ENCODE measurements at regions not wholly inside any gene's neighbourhood (a gene's known extent, or its start where the extent isn't known, plus 50 kb on each side); places are given as distances from the start of the nearest gene placed in this dataset.

DNA sequence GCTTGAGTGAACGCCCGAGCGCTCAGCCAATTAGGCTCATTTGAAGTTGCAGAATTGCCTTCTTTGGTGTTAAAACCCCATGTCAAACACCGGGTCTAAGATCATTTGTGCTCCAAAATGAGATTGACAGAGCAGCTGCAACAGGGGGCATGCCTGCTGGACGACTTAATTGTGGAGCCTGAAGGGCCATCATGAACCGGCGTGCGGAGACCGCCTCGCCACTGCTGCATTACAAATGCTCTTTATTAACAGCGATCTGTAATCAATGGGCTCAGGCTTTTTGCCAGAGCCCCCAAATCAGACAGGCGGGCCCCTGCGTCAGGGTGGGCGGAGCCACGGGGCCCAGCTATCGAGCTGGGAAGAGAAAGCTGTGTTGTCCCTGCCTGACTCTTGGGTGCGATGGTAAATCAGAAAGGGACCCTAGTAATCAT, 183.2 kb downstream of the SIM1 start:
- no peak overlapping the region for H3K27ac ChIP-seq (ENCODE audit: low read length)
- no peaks in the 10 kb centered on the region for H3K36me3 ChIP-seq (ENCODE audit: insufficient read depth, low read length)
- H3K79me2 ChIP-seq (ENCODE audit: low read length) = no peaks in the 10 kb centered on the region
- H3K9ac ChIP-seq (ENCODE audit: low read length) = no peak overlapping the region
- no peak overlapping the region for H3K4me3 ChIP-seq (ENCODE audit: low read length)
- H3K4me2 ChIP-seq (ENCODE audit: low read depth, low read length, poor library complexity, severe bottlenecking) = no peak overlapping the region
- no peaks in the 10 kb centered on the region for H3K9me2 ChIP-seq (replicated peaks; ENCODE audit: insufficient read depth, low read length)
- no peak for DNase-seq
- H3K27me3 ChIP-seq (ENCODE audit: low read length) = no peaks in the 10 kb centered on the region
- H4K20me1 ChIP-seq (ENCODE audit: insufficient read depth, low read depth, low read length) = no peaks in the 10 kb centered on the region
- H3K9me3 ChIP-seq (ENCODE audit: low read length) = no peaks in the 10 kb centered on the region
- H3K4me1 ChIP-seq (ENCODE audit: low read length) = no peaks in the 10 kb centered on the region
- H2AFZ ChIP-seq (ENCODE audit: low read length) = no peak overlapping the region

DNA sequence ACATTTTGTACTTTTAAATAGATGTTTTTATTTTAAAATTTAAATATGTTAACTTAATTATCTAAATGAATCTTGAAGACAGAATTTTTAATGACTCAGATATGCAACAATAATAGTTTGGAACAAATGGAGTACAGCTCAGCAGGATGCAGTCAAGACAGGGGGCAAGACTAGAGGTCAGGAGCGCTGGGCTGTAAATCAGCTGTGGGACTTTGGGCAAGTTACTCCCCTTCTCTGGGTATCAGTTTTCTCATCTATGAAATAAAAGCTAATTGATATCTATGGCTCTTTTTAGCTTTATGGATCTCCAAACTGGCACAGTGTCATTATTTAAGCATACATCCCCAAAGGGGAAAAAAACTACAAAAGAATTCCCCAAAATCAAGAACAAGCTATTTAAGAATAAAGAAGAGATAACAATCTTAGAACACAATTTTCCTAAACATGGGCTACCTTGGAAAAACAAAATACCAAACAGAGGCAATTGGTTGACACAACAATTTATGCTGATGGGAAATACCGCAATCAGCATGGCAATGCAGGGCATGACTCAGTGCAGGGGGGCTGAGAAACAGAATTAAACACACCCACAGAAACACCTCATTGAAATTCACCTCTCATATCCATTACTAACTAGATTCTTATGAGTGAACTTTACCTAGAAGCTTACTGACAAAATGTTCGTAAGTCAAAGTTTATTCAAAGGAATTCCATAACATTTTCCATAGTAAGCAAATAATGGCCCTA, 188.2 kb downstream of the SIM1 start:
- Histone ChIP-seq H3K36me3 (ENCODE audit: insufficient read depth, low read length) (no peaks in the 10 kb centered on the region), H3K9ac (ENCODE audit: low read length) (no peak overlapping the region), H3K9me3 (ENCODE audit: low read length) (no peaks in the 10 kb centered on the region), H3K27ac (ENCODE audit: low read length) (no peak overlapping the region), H3K4me1 (ENCODE audit: low read length) (no peaks in the 10 kb centered on the region), H2AFZ (ENCODE audit: low read length) (no peak overlapping the region), H3K4me3 (ENCODE audit: low read length) (no peak overlapping the region), H3K4me2 (ENCODE audit: low read depth, low read length, poor library complexity, severe bottlenecking) (no peak overlapping the region), H3K27me3 (ENCODE audit: low read length) (no peaks in the 10 kb centered on the region), H3K9me2 (replicated peaks; ENCODE audit: insufficient read depth, low read length) (no peaks in the 10 kb centered on the region), H3K79me2 (ENCODE audit: low read length) (no peaks in the 10 kb centered on the region), H4K20me1 (ENCODE audit: insufficient read depth, low read depth, low read length) (no peaks in the 10 kb centered on the region)
- DNase-seq = no peak

GRCh38 chr6:100274147-100274546, 190.6 kb downstream of the SIM1 start:
- H3K9me2 ChIP-seq (replicated peaks; ENCODE audit: insufficient read depth, low read length) = no peaks in the 10 kb centered on the region
- H4K20me1 ChIP-seq (ENCODE audit: insufficient read depth, low read depth, low read length) = no peaks in the 10 kb centered on the region
- no peaks in the 10 kb centered on the region for H3K36me3 ChIP-seq (ENCODE audit: insufficient read depth, low read length)
- H3K9me3 ChIP-seq (ENCODE audit: low read length) = no peaks in the 10 kb centered on the region
- no peaks in the 10 kb centered on the region for H3K27me3 ChIP-seq (ENCODE audit: low read length)
- no peaks in the 10 kb centered on the region for H3K79me2 ChIP-seq (ENCODE audit: low read length)
- DNase-seq = no peak
- no peaks in the 10 kb centered on the region for H3K4me1 ChIP-seq (ENCODE audit: low read length)
- H3K4me3 ChIP-seq (ENCODE audit: low read length) = no peak overlapping the region
- no peak overlapping the region for H3K27ac ChIP-seq (ENCODE audit: low read length)
- no peak overlapping the region for H3K9ac ChIP-seq (ENCODE audit: low read length)
- H3K4me2 ChIP-seq (ENCODE audit: low read depth, low read length, poor library complexity, severe bottlenecking) = no peak overlapping the region
- H2AFZ ChIP-seq (ENCODE audit: low read length) = no peak overlapping the region

- Histone ChIP-seq H3K9me2 (replicated peaks; ENCODE audit: insufficient read depth, low read length) (no peaks in the 10 kb centered on the region), H4K20me1 (ENCODE audit: insufficient read depth, low read depth, low read length) (no peaks in the 10 kb centered on the region), H3K4me3 (ENCODE audit: low read length) (no peak overlapping the region), H3K79me2 (ENCODE audit: low read length) (no peaks in the 10 kb centered on the region), H3K4me1 (ENCODE audit: low read length) (no peaks in the 10 kb centered on the region), H3K9me3 (ENCODE audit: low read length) (no peaks in the 10 kb centered on the region), H3K9ac (ENCODE audit: low read length) (no peak overlapping the region), H2AFZ (ENCODE audit: low read length) (no peak overlapping the region), H3K27ac (ENCODE audit: low read length) (no peak overlapping the region), H3K36me3 (ENCODE audit: insufficient read depth, low read length) (no peaks in the 10 kb centered on the region), H3K27me3 (ENCODE audit: low read length) (no peaks in the 10 kb centered on the region), H3K4me2 (ENCODE audit: low read depth, low read length, poor library complexity, severe bottlenecking) (no peak overlapping the region)
- no peak for DNase-seq
Observed at GRCh38 chr6:100271625-100272024, 193.1 kb downstream of the SIM1 start.

DNA sequence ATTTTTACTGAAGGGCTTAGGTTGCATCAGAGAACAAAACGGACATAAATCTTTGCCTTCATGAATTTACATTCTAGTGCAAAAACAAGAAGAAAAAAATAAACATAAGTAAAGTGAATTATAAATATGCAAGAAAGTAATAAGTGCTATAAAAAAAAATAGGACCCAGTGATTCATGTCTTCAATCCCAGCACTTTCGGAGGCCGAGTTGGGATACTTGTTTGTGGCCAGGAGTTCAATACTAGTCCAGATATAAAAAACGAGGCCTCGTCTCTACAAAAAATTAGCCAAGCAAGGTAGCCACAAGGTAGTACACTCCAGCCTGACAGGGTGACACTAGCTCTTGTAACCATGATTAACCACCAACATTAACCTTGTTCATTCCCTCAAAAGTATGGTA, 193.5 kb downstream of the SIM1 start:
- Histone ChIP-seq H3K27me3 (ENCODE audit: low read length) (no peaks in the 10 kb centered on the region), H2AFZ (ENCODE audit: low read length) (no peak overlapping the region), H3K9me2 (replicated peaks; ENCODE audit: insufficient read depth, low read length) (no peaks in the 10 kb centered on the region), H3K4me1 (ENCODE audit: low read length) (no peaks in the 10 kb centered on the region), H3K36me3 (ENCODE audit: insufficient read depth, low read length) (no peaks in the 10 kb centered on the region), H3K9ac (ENCODE audit: low read length) (no peak overlapping the region), H3K4me2 (ENCODE audit: low read depth, low read length, poor library complexity, severe bottlenecking) (no peak overlapping the region), H3K4me3 (ENCODE audit: low read length) (no peak overlapping the region), H3K9me3 (ENCODE audit: low read length) (no peaks in the 10 kb centered on the region), H3K79me2 (ENCODE audit: low read length) (no peaks in the 10 kb centered on the region), H3K27ac (ENCODE audit: low read length) (no peak overlapping the region), H4K20me1 (ENCODE audit: insufficient read depth, low read depth, low read length) (no peaks in the 10 kb centered on the region)
- DNase-seq = no peak

- no peak for DNase-seq
- H3K9me3 ChIP-seq (ENCODE audit: low read length) = no peaks in the 10 kb centered on the region
- no peaks in the 10 kb centered on the region for H3K4me1 ChIP-seq (ENCODE audit: low read length)
- no peak overlapping the region for H3K27ac ChIP-seq (ENCODE audit: low read length)
- no peaks in the 10 kb centered on the region for H3K9me2 ChIP-seq (replicated peaks; ENCODE audit: insufficient read depth, low read length)
- no peaks in the 10 kb centered on the region for H3K36me3 ChIP-seq (ENCODE audit: insufficient read depth, low read length)
- no peak overlapping the region for H3K4me2 ChIP-seq (ENCODE audit: low read depth, low read length, poor library complexity, severe bottlenecking)
- no peak overlapping the region for H2AFZ ChIP-seq (ENCODE audit: low read length)
- H3K4me3 ChIP-seq (ENCODE audit: low read length) = no peak overlapping the region
- no peaks in the 10 kb centered on the region for H3K27me3 ChIP-seq (ENCODE audit: low read length)
- H4K20me1 ChIP-seq (ENCODE audit: insufficient read depth, low read depth, low read length) = no peaks in the 10 kb centered on the region
- no peak overlapping the region for H3K9ac ChIP-seq (ENCODE audit: low read length)
- no peaks in the 10 kb centered on the region for H3K79me2 ChIP-seq (ENCODE audit: low read length)
Observed at GRCh38 chr6:100269189-100269588, 195.5 kb downstream of the SIM1 start.

DNA sequence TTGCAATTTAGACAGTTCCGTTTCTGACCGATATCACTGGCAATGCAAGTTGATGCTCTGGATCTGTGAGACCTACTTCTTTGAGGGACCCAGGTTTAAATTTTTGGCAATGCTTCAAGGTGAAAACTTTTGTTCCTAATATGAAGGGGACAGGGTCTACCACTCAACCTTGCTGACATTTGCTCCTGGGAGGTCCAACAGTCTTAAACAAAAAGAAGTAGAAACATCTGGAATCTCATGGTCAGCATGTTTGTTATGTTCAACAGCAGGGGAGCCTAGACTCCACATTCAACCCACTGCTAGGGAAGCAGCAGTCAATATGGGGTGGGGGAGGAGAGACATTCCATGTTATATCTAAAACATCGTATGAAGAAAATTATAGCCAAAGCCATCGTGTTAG, 196.4 kb downstream of the SIM1 start:
- H3K4me2 ChIP-seq (ENCODE audit: low read depth, low read length, poor library complexity, severe bottlenecking) = no peak overlapping the region
- H3K79me2 ChIP-seq (ENCODE audit: low read length) = no peaks in the 10 kb centered on the region
- H2AFZ ChIP-seq (ENCODE audit: low read length) = no peak overlapping the region
- H3K9ac ChIP-seq (ENCODE audit: low read length) = no peak overlapping the region
- no peak for DNase-seq
- no peak overlapping the region for H3K27ac ChIP-seq (ENCODE audit: low read length)
- H3K9me2 ChIP-seq (replicated peaks; ENCODE audit: insufficient read depth, low read length) = no peaks in the 10 kb centered on the region
- H4K20me1 ChIP-seq (ENCODE audit: insufficient read depth, low read depth, low read length) = no peaks in the 10 kb centered on the region
- no peaks in the 10 kb centered on the region for H3K9me3 ChIP-seq (ENCODE audit: low read length)
- H3K27me3 ChIP-seq (ENCODE audit: low read length) = no peaks in the 10 kb centered on the region
- no peak overlapping the region for H3K4me3 ChIP-seq (ENCODE audit: low read length)
- no peaks in the 10 kb centered on the region for H3K36me3 ChIP-seq (ENCODE audit: insufficient read depth, low read length)
- no peaks in the 10 kb centered on the region for H3K4me1 ChIP-seq (ENCODE audit: low read length)

GRCh38 chr6:100267721-100268123, 197.0 kb downstream of the SIM1 start:
- Histone ChIP-seq H3K4me3 (ENCODE audit: low read length) (no peak overlapping the region), H3K27me3 (ENCODE audit: low read length) (no peaks in the 10 kb centered on the region), H3K36me3 (ENCODE audit: insufficient read depth, low read length) (no peaks in the 10 kb centered on the region), H4K20me1 (ENCODE audit: insufficient read depth, low read depth, low read length) (no peaks in the 10 kb centered on the region), H3K4me2 (ENCODE audit: low read depth, low read length, poor library complexity, severe bottlenecking) (no peak overlapping the region), H3K79me2 (ENCODE audit: low read length) (no peaks in the 10 kb centered on the region), H2AFZ (ENCODE audit: low read length) (no peak overlapping the region), H3K4me1 (ENCODE audit: low read length) (no peaks in the 10 kb centered on the region), H3K9me3 (ENCODE audit: low read length) (no peaks in the 10 kb centered on the region), H3K9me2 (replicated peaks; ENCODE audit: insufficient read depth, low read length) (no peaks in the 10 kb centered on the region), H3K9ac (ENCODE audit: low read length) (no peak overlapping the region), H3K27ac (ENCODE audit: low read length) (no peak overlapping the region)
- no peak for DNase-seq

All from Karpas-422 (cell line).